Endothelial cell of umbilical vein (primary cell): ENCODE measurements at regions not wholly inside any gene's neighbourhood (a gene's known extent, or its start where the extent isn't known, plus 50 kb on each side); places are given as distances from the start of the nearest gene placed in this dataset.

ENCODE experiments used
- BruUV-seq: library from RNA; stranded (reverse); fragments of 400-500 nt; replicated peaks from 2 replicates; lab custom pipeline; 2021; lab: Mats Ljungman, UMichigan
- CTCF ChIA-PET: fragments of 300-600, 350-600 bp; sonication (Branson Sonifier 250); formaldehyde crosslinking; loops from one replicate; lab custom pipeline; 2021; ENCODE audit warnings: antibody characterized with exemption, inconsistent platforms; lab: Charles Lee
- POLR2A ChIA-PET: fragments of 300-600, 350-600 bp; sonication (Branson Sonifier 250); formaldehyde crosslinking; loops from one replicate; lab custom pipeline; 2021; ENCODE audit warnings: antibody characterized with exemption, inconsistent platforms; lab: Charles Lee
- DNase-seq: peaks from one replicate; pipeline ENCODE4 v3.0.0-alpha.2; 2011; ENCODE audit warnings: low read depth, low spot score
- FAIRE-seq: peaks from 2 replicates; lab custom pipeline; 2011; peaks lifted over from hg19 to GRCh38; lab: Jason Lieb, UNC
- H2AFZ ChIP-seq: 2 replicates; pipeline ENCODE4 v1.6.0; 2012; ENCODE audit warnings: low read depth, low read length, control low read depth, inconsistent platforms
- H3K27ac ChIP-seq: 2 replicates; pipeline ENCODE4 v1.5.1; 2011; ENCODE audit warnings: low read depth, mild to moderate bottlenecking, control low read depth, low read length, moderate library complexity; ENCODE audit not compliant: insufficient read depth
- H3K27me3 ChIP-seq, 2 experiments: 2 replicates each; pipeline versions ENCODE4 v1.6.0 to v1.6.1; 2011; ENCODE audit warnings: low read length in 2 of 2, mixed read lengths in 1 of 2; ENCODE audit not compliant: control insufficient read depth in 2 of 2, insufficient read depth in 2 of 2
- H3K36me3 ChIP-seq, 2 experiments: 2 replicates in 1 of 2; 3 replicates in 1 of 2; pipeline ENCODE4 v1.5.1; 2011; ENCODE audit warnings: low read length in 2 of 2, mild to moderate bottlenecking in 1 of 2, moderate library complexity in 1 of 2; ENCODE audit not compliant: control insufficient read depth in 2 of 2, insufficient read depth in 2 of 2; ENCODE audit errors: extremely low read depth in 1 of 2
- H3K4me1 ChIP-seq: 3 replicates; pipeline ENCODE4 v1.5.1; 2011; ENCODE audit warnings: mild to moderate bottlenecking, low read length; ENCODE audit not compliant: control insufficient read depth, insufficient read depth; ENCODE audit errors: extremely low read depth
- H3K4me2 ChIP-seq: 2 replicates; pipeline ENCODE4 v1.6.1; 2011; ENCODE audit warnings: low read length, control low read depth, mixed read lengths; ENCODE audit not compliant: insufficient read depth
- H3K4me3 ChIP-seq, 3 experiments: fragments of 200-600 bp in 1 of 3; sonication (generic), shearing (Covaris generic) in 1 of 3; replicated peaks in 1 of 3; 2 replicates each; pipeline ENCODE4 v1.5.1; 2011 to 2016; ENCODE audit warnings: control low read depth in 3 of 3, low read length in 3 of 3, mild to moderate bottlenecking in 2 of 3, inconsistent platforms in 1 of 3, low read depth in 1 of 3, moderate library complexity in 1 of 3; ENCODE audit not compliant: insufficient read depth in 1 of 3
- H3K79me2 ChIP-seq: 2 replicates; pipeline ENCODE4 v1.6.0; 2012; ENCODE audit warnings: low read length, inconsistent platforms; ENCODE audit not compliant: control insufficient read depth, insufficient read depth
- H3K9ac ChIP-seq: replicated peaks from 2 replicates; pipeline ENCODE3; 2011; ENCODE audit warnings: low read length, control low read depth; ENCODE audit not compliant: insufficient read depth; ENCODE audit errors: extremely low read depth
- H3K9me1 ChIP-seq: replicated peaks from 3 replicates; pipeline ENCODE4 v1.6.0; 2011; ENCODE audit warnings: mild to moderate bottlenecking, low read length; ENCODE audit not compliant: control insufficient read depth, insufficient read depth; ENCODE audit errors: extremely low read depth
- H3K9me3 ChIP-seq: replicated peaks from 2 replicates; pipeline ENCODE4 v1.5.1; 2012; ENCODE audit warnings: low read length, inconsistent platforms; ENCODE audit not compliant: control insufficient read depth, insufficient read depth
- H4K20me1 ChIP-seq: replicated peaks from 2 replicates; pipeline ENCODE3; 2011; ENCODE audit warnings: mild to moderate bottlenecking, low read length; ENCODE audit not compliant: control insufficient read depth, insufficient read depth; ENCODE audit errors: extremely low read depth
- CTCF ChIP-seq, 2 donors: IDR thresholded peaks; 1 replicate in 1 of 2; 2 replicates in 1 of 2; pipeline ENCODE4 v1.5.1; 2011; ENCODE audit warnings: low read length in 2 of 2, mild to moderate bottlenecking in 2 of 2, moderate library complexity in 2 of 2, control low read depth in 1 of 2, inconsistent platforms in 1 of 2, low read depth in 1 of 2; ENCODE audit not compliant: insufficient read depth in 1 of 2; ENCODE audit errors: extremely low read depth in 1 of 2
- EZH2 ChIP-seq: IDR thresholded peaks from 2 replicates; pipeline ENCODE4 v1.6.1; 2012; ENCODE audit warnings: borderline replicate concordance, low read depth, mild to moderate bottlenecking, moderate library complexity, low read length, inconsistent platforms; ENCODE audit not compliant: severe bottlenecking
- FOS ChIP-seq: IDR thresholded peaks from 2 replicates; pipeline ENCODE4 v1.6.1; 2011; ENCODE audit warnings: mild to moderate bottlenecking, low read length, moderate library complexity, borderline replicate concordance; ENCODE audit not compliant: insufficient read depth
- GATA2 ChIP-seq: IDR thresholded peaks from 2 replicates; pipeline ENCODE4 v1.7.0; 2011; ENCODE audit warnings: low read depth, mild to moderate bottlenecking, moderate library complexity, mixed read lengths, low read length; ENCODE audit not compliant: insufficient read length, insufficient read depth
- JUN ChIP-seq: IDR thresholded peaks from 2 replicates; pipeline ENCODE4 v1.6.1; 2011; ENCODE audit warnings: borderline replicate concordance, low read depth; ENCODE audit not compliant: insufficient read length, insufficient read depth
- MAX ChIP-seq: IDR thresholded peaks from 2 replicates; pipeline ENCODE4 v1.6.1; 2011; ENCODE audit not compliant: insufficient read depth, insufficient read length
- MYC ChIP-seq: IDR thresholded peaks from one replicate; pipeline ENCODE4 v1.6.1; 2011; ENCODE audit warnings: mild to moderate bottlenecking, low read depth, low read length
- POLR2A ChIP-seq: IDR thresholded peaks from 2 replicates; pipeline ENCODE4 v1.6.1; 2012; ENCODE audit warnings: low read depth, mild to moderate bottlenecking, control low read depth, low read length
- POLR2AphosphoS5 ChIP-seq: IDR thresholded peaks from 2 replicates; pipeline ENCODE4 v1.6.1; 2012; ENCODE audit warnings: low read depth, mild to moderate bottlenecking, control low read depth, low read length, moderate library complexity; ENCODE audit not compliant: insufficient read depth
- dilution Hi-C: fragments of 300-500 bp; cut with MboI; formaldehyde crosslinking; loops from one replicate; pipeline ENCODE4 v1.15.0; 2019; ENCODE audit warnings: low sequenced_read_pairs; ENCODE audit not compliant: extremely low pct_ligation_motif_present
- intact Hi-C: fragments of 100-400 bp; cut with micrococcal nuclease; formaldehyde crosslinking; loops from one replicate; pipeline ENCODE4 v1.10.0; 2022

DNA sequence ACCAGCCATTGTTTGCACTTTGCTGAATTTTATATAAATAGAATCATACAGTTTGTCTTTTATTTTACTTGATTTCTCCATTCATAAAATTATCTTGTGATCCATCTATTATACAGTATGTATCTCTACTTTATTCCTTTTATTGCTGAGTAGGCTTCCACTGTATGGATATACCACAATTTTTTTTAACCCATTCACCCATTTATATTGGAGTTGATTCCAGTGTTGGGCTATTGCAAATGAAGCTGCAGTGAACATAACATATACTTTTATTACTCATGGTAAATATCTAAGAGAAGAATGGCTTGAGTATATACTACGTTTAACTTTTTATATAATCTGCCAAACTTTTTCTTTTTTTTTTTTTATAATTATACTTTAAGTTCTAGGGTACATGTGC, 463.6 kb downstream of the ETNK1 start:
- no peaks in the 10 kb centered on the region for H4K20me1 ChIP-seq
- FAIRE-seq (no peak), DNase-seq (no peak)
- H3K9me1 ChIP-seq: no peaks in the 10 kb centered on the region
- POLR2A ChIA-PET: no interaction called here
- H3K9ac ChIP-seq: no peak overlapping the region
- no peak overlapping the region for H3K27ac ChIP-seq
- no peaks in the 10 kb centered on the region for H3K9me3 ChIP-seq
- TF ChIP-seq CTCF (IDR thresholded peaks at IDR 0.05; ENCODE audit: extremely low read depth in 1 of 2, insufficient read depth in 1 of 2, low read depth in 1 of 2, low read length in 2 of 2): no peak
- no peak for TF ChIP-seq MAX
- no peak for TF ChIP-seq JUN
- TF ChIP-seq FOS: no peak
- no peak for TF ChIP-seq GATA2
- no peak for TF ChIP-seq POLR2AphosphoS5
- no peak for TF ChIP-seq POLR2A
- TF ChIP-seq MYC: no peak
- no peak for TF ChIP-seq EZH2
- dilution Hi-C loops: no loop called here
- no peaks in the 10 kb centered on the region for H3K36me3 ChIP-seq
- H3K79me2 ChIP-seq: no peaks in the 10 kb centered on the region
- intact Hi-C loops: loop anchor here (2.0 to 10.0 kb wide), 2 partner anchors 72 to 404 kb away; no protein-coding TSS in a partner anchor
- no TSS peak for BruUV-seq
- H2AFZ ChIP-seq: no peak overlapping the region
- no peak overlapping the region for H3K4me2 ChIP-seq
- H3K4me3 ChIP-seq: no peak overlapping the region
- peaks cover 18% of the 10 kb centered on the region for H3K4me1 ChIP-seq
- CTCF ChIA-PET: no interaction called here
- H3K27me3 ChIP-seq: no peaks in the 10 kb centered on the region
